LNCAP (cell line): ENCODE measurements at regions not wholly inside any gene's neighbourhood (a gene's known extent, or its start where the extent isn't known, plus 50 kb on each side); places are given as distances from the start of the nearest gene placed in this dataset.

Experiments used
- CTCF ChIP-seq: fragments of 450-650 bp; IDR thresholded peaks from 2 replicates; pipeline ENCODE4 v1.5.1; 2017; ENCODE audit warnings: mild to moderate bottlenecking

GRCh38 chr5:128591598-128592455 lies 53.8 kb upstream of the FBN2 start:
- no peak for TF ChIP-seq CTCF

GRCh38 chr5:128596071-128596470 lies 58.0 kb upstream of the FBN2 start:
- no peak for TF ChIP-seq CTCF

GRCh38 chr5:128597156-128597555 lies 59.1 kb upstream of the FBN2 start:
- TF ChIP-seq CTCF, result no peak

- TF ChIP-seq CTCF, result no peak
These were observed 75.1 kb upstream of the FBN2 start for GRCh38 chr5:128613128-128613527.

- TF ChIP-seq CTCF, result no peak
These were observed 75.7 kb upstream of the FBN2 start for GRCh38 chr5:128613766-128614165.

GRCh38 chr5:128615578-128615977 lies 77.5 kb upstream of the FBN2 start:
- TF ChIP-seq CTCF, result no peak

- no peak for TF ChIP-seq CTCF
These were observed 88.6 kb upstream of the FBN2 start for GRCh38 chr5:128626536-128627090.
